Upper lobe of left lung (tissue), 4 donors: ENCODE measurements at regions not wholly inside any gene's neighbourhood (a gene's known extent, or its start where the extent isn't known, plus 50 kb on each side); places are given as distances from the start of the nearest gene placed in this dataset.

Experiments
- CTCF ChIP-seq, 6 experiments: fragments of 450-650 bp in 4 of 6; fragments of 200-600 bp in 2 of 6; sonication (generic) in 2 of 6; IDR thresholded peaks; one replicate each; pipeline ENCODE4 v1.5.1; 2016 to 2019; ENCODE audit warnings: antibody characterized with exemption in 6 of 6
- EP300 ChIP-seq, 4 donors: sonication (generic); formaldehyde crosslinking; IDR thresholded peaks; one replicate each; pipeline ENCODE4 v1.5.1; 2017; ENCODE audit warnings: antibody characterized with exemption in 4 of 4, control low read depth in 2 of 4
- POLR2A ChIP-seq, 4 donors: fragments of 450-650 bp; IDR thresholded peaks; one replicate each; pipeline ENCODE4 v1.5.1; 2016 to 2017; ENCODE audit warnings: antibody characterized with exemption in 4 of 4, mild to moderate bottlenecking in 2 of 4
- POLR2AphosphoS5 ChIP-seq, 2 donors: sonication (generic); formaldehyde crosslinking; IDR thresholded peaks; one replicate each; pipeline ENCODE4 v1.5.1; 2017; ENCODE audit warnings: antibody characterized with exemption in 2 of 2

- TF ChIP-seq CTCF (IDR thresholded peaks at IDR 0.05) (no peak), POLR2AphosphoS5 (IDR thresholded peaks at IDR 0.05) (no peak), EP300 (IDR thresholded peaks at IDR 0.05) (no peak), POLR2A (IDR thresholded peaks at IDR 0.05) (no peak)
Observed at GRCh38 chr2:58512878-58513277, 271.8 kb upstream of the FANCL start.
